ENCODE measurements at regions not wholly inside any gene's neighbourhood (a gene's known extent, or its start where the extent isn't known, plus 50 kb on each side); places are given as distances from the start of the nearest gene placed in this dataset.

- Histone ChIP-seq H3K9ac (replicated peaks; ENCODE audit: extremely low read depth, insufficient read depth, low read length) (no peak overlapping the region), H3K4me2 (ENCODE audit: insufficient read depth, low read length) (no peak overlapping the region), H3K4me1 (ENCODE audit: control insufficient read depth, extremely low read depth, insufficient read depth, low read length) (no peaks in the 10 kb centered on the region), H3K9me1 (replicated peaks; ENCODE audit: control insufficient read depth, extremely low read depth, insufficient read depth, low read length) (no peaks in the 10 kb centered on the region), H3K9me3 (replicated peaks; ENCODE audit: control insufficient read depth, insufficient read depth, low read length) (no peaks in the 10 kb centered on the region), H3K27me3 (ENCODE audit: control insufficient read depth in 2 of 2, insufficient read depth in 2 of 2, low read length in 2 of 2) (no peaks in the 10 kb centered on the region), H4K20me1 (replicated peaks; ENCODE audit: control insufficient read depth, extremely low read depth, insufficient read depth, low read length) (no peaks in the 10 kb centered on the region), H3K27ac (ENCODE audit: insufficient read depth, low read depth, low read length) (no peak overlapping the region), H3K4me3 (replicated peaks in 1 of 3; ENCODE audit: insufficient read depth in 1 of 3, low read depth in 1 of 3, low read length in 3 of 3) (no peak overlapping the region), H3K79me2 (ENCODE audit: control insufficient read depth, insufficient read depth, low read length) (no peaks in the 10 kb centered on the region), H2AFZ (ENCODE audit: low read depth, low read length) (no peak overlapping the region), H3K36me3 (ENCODE audit: control insufficient read depth in 2 of 2, extremely low read depth in 1 of 2, insufficient read depth in 2 of 2, low read length in 2 of 2) (no peaks in the 10 kb centered on the region)
- ChIA-PET POLR2A (no interaction called here), CTCF (no interaction called here)
- intact Hi-C loops (cut with micrococcal nuclease), result no loop called here
- FAIRE-seq (no peak), DNase-seq (ENCODE audit: low read depth, low spot score) (no peak)
- TF ChIP-seq MYC (IDR thresholded peaks at IDR 0.05; ENCODE audit: low read depth, low read length), result no peak
- no peak for TF ChIP-seq MAX (IDR thresholded peaks at IDR 0.05; ENCODE audit: insufficient read depth, insufficient read length)
- TF ChIP-seq FOS (IDR thresholded peaks at IDR 0.05; ENCODE audit: borderline replicate concordance, insufficient read depth, low read length), result no peak
- no peak for TF ChIP-seq JUN (IDR thresholded peaks at IDR 0.05; ENCODE audit: borderline replicate concordance, insufficient read depth, insufficient read length, low read depth)
- no peak for TF ChIP-seq EZH2 (IDR thresholded peaks at IDR 0.05; ENCODE audit: borderline replicate concordance, low read depth, low read length, severe bottlenecking)
- TF ChIP-seq GATA2 (IDR thresholded peaks at IDR 0.05; ENCODE audit: insufficient read depth, insufficient read length, low read depth, low read length), result no peak
- no peak for TF ChIP-seq CTCF (IDR thresholded peaks at IDR 0.05; ENCODE audit: extremely low read depth in 1 of 2, insufficient read depth in 1 of 2, low read depth in 1 of 2, low read length in 2 of 2)
- TF ChIP-seq POLR2AphosphoS5 (IDR thresholded peaks at IDR 0.05; ENCODE audit: insufficient read depth, low read depth, low read length), result no peak
- TF ChIP-seq POLR2A (IDR thresholded peaks at IDR 0.05; ENCODE audit: low read depth, low read length), result no peak
- dilution Hi-C loops (cut with MboI; ENCODE audit: extremely low pct_ligation_motif_present, low sequenced_read_pairs), result no loop called here
- no TSS peak for BruUV-seq (replicated peaks)
These were observed 1405.1 kb upstream of the EYS start for GRCh38 chr6:67112120-67112519.

Data from endothelial cell of umbilical vein (primary cell).